HepG2 (cell line): ENCODE measurements at regions not wholly inside any gene's neighbourhood (a gene's known extent, or its start where the extent isn't known, plus 50 kb on each side); places are given as distances from the start of the nearest gene placed in this dataset.

Experiments used
- ATAC-seq: fragments of 200-7000 bp; cut with Tn5 transposase; 3 replicates; pipeline ENCODE4 v1.9.1; 2020; ENCODE audit warnings: mild to moderate bottlenecking, moderate library complexity
- BruUV-seq: library from RNA; stranded (reverse); fragments of 400-500 nt; replicated peaks from 2 replicates; lab custom pipeline; 2021; lab: Mats Ljungman, UMichigan
- CTCF ChIA-PET: fragments of 300-600 bp; formaldehyde crosslinking; extraction: SDS; loops from one replicate; lab custom pipeline; 2021; ENCODE audit warnings: low total read pairs, inconsistent platforms, low intra/inter-chr PET ratio; lab: Yijun Ruan, JAX
- POLR2A ChIA-PET: fragments of 350-600 bp; sonication (Branson Sonifier 250); formaldehyde crosslinking; loops from one replicate; lab custom pipeline; 2020; ENCODE audit warnings: antibody characterized with exemption, inconsistent platforms; lab: Yijun Ruan, JAX
- DNase-seq: peaks from one replicate; pipeline ENCODE4 v3.0.0-alpha.2; 2015; ENCODE audit warnings: low spot score
- FAIRE-seq: peaks from 3 replicates; lab custom pipeline; 2011; peaks lifted over from hg19 to GRCh38; lab: Jason Lieb, UNC
- H2AFZ ChIP-seq: one replicate; pipeline ENCODE4 v1.6.1; 2011; ENCODE audit warnings: low read length, inconsistent platforms
- H3K27ac ChIP-seq: fragments of 300-600 bp; 3 replicates; pipeline ENCODE4 v1.8.0; 2011; ENCODE audit warnings: mixed run types, mild to moderate bottlenecking, mixed read lengths, low read length, inconsistent platforms; ENCODE audit not compliant: insufficient read depth; ENCODE audit errors: extremely low read length
- H3K27me3 ChIP-seq, 2 experiments: fragments of 200-600 bp in 1 of 2; 2 replicates in 1 of 2; 3 replicates in 1 of 2; pipeline versions ENCODE4 v1.6.0 to v1.8.0; 2011; ENCODE audit warnings: low read length in 2 of 2, mild to moderate bottlenecking in 2 of 2, moderate library complexity in 2 of 2, inconsistent platforms in 1 of 2; ENCODE audit not compliant: insufficient read depth in 2 of 2, control insufficient read depth in 1 of 2
- H3K36me3 ChIP-seq, 2 experiments: fragments of 200-600 bp in 1 of 2; replicated peaks in 1 of 2; 2 replicates in 1 of 2; 3 replicates in 1 of 2; pipeline versions ENCODE4 v1.5.1 to v1.8.0; 2011; ENCODE audit warnings: low read length in 2 of 2, inconsistent platforms in 1 of 2; ENCODE audit not compliant: insufficient read depth in 2 of 2, control insufficient read depth in 1 of 2
- H3K4me1 ChIP-seq: 2 replicates; pipeline ENCODE4 v1.5.1; 2012; ENCODE audit warnings: low read length, inconsistent platforms; ENCODE audit not compliant: insufficient read depth
- H3K4me2 ChIP-seq: 2 replicates; pipeline ENCODE4 v1.6.0; 2011; ENCODE audit warnings: low read depth, low read length, inconsistent platforms
- H3K4me3 ChIP-seq, 3 experiments: fragments of 200-600 bp in 1 of 3; sonication (generic), shearing (Covaris generic) in 1 of 3; replicated peaks in 1 of 3; 2 replicates each; pipeline ENCODE4 v1.5.1; 2011 to 2016; ENCODE audit warnings: low read length in 3 of 3, inconsistent platforms in 2 of 3, low read depth in 2 of 3, mild to moderate bottlenecking in 2 of 3, control low read depth in 1 of 3, mixed read lengths in 1 of 3; ENCODE audit not compliant: insufficient read depth in 1 of 3
- H3K79me2 ChIP-seq: one replicate; pipeline ENCODE4 v1.6.1; 2011; ENCODE audit warnings: low read length, inconsistent platforms; ENCODE audit not compliant: insufficient read depth
- H3K9ac ChIP-seq: 2 replicates; pipeline ENCODE4 v1.6.0; 2011; ENCODE audit warnings: mild to moderate bottlenecking, low read depth, low read length, inconsistent platforms; ENCODE audit not compliant: insufficient read depth
- H3K9me3 ChIP-seq: 2 replicates; pipeline ENCODE4 v1.5.1; 2012; ENCODE audit warnings: mild to moderate bottlenecking, low read length
- H4K20me1 ChIP-seq: 2 replicates; pipeline ENCODE4 v1.6.0; 2011; ENCODE audit warnings: inconsistent platforms, mild to moderate bottlenecking, low read length, moderate library complexity; ENCODE audit not compliant: insufficient read depth
- CBX2 ChIP-seq, 2 experiments: fragments of 200-600 bp in 1 of 2; sonication (generic); formaldehyde crosslinking in 1 of 2; IDR thresholded peaks; 2 replicates each; pipeline versions ENCODE4 v1.7.0 to v1.8.1; 2018 to 2022; ENCODE audit warnings: low read depth in 2 of 2, low read length in 1 of 2, mild to moderate bottlenecking in 1 of 2, missing genetic modification reagents in 1 of 2
- CREB3 ChIP-seq: sonication (generic); formaldehyde crosslinking; IDR thresholded peaks from 2 replicates; pipeline ENCODE4 v1.5.0; 2020; ENCODE audit warnings: missing genetic modification reagents
- FOXP1 ChIP-seq, 2 experiments: fragments of 450-650 bp in 1 of 2; IDR thresholded peaks; 2 replicates each; pipeline ENCODE4 v1.6.1; 2017 to 2018; ENCODE audit warnings: antibody characterized with exemption in 1 of 2
- KDM5B ChIP-seq: sonication (generic); formaldehyde crosslinking; IDR thresholded peaks from 2 replicates; pipeline ENCODE4 v1.4.0; 2020; ENCODE audit warnings: missing genetic modification reagents, mild to moderate bottlenecking, borderline replicate concordance
- NCOA2 ChIP-seq: sonication (generic); formaldehyde crosslinking; IDR thresholded peaks from 2 replicates; pipeline ENCODE4 v1.8.0; 2022; ENCODE audit warnings: inconsistent platforms
- REL ChIP-seq: sonication (generic); formaldehyde crosslinking; conservative IDR thresholded peaks from 2 replicates; pipeline ENCODE4 v1.8.0; 2022; ENCODE audit warnings: mild to moderate bottlenecking, missing genetic modification reagents, moderate library complexity
- SATB2 ChIP-seq: sonication (generic); formaldehyde crosslinking; IDR thresholded peaks from 2 replicates; pipeline ENCODE4 v1.5.0; 2020; ENCODE audit warnings: missing genetic modification reagents
- TBX2 ChIP-seq: sonication (generic); formaldehyde crosslinking; IDR thresholded peaks from 2 replicates; pipeline ENCODE4 v1.5.0; 2020; ENCODE audit warnings: missing genetic modification reagents, mild to moderate bottlenecking, borderline replicate concordance
- ZNF333 ChIP-seq: sonication (generic); formaldehyde crosslinking; IDR thresholded peaks from 2 replicates; pipeline ENCODE4 v1.4.0; 2020; ENCODE audit warnings: mild to moderate bottlenecking, missing genetic modification reagents, borderline replicate concordance
- ZNF546 ChIP-seq: sonication (generic); formaldehyde crosslinking; conservative IDR thresholded peaks from 2 replicates; pipeline ENCODE4 v1.8.1; 2023; ENCODE audit warnings: mild to moderate bottlenecking, missing genetic modification reagents
- ZNF562 ChIP-seq: sonication (generic); formaldehyde crosslinking; IDR thresholded peaks from 2 replicates; pipeline ENCODE4 v1.8.0; 2022; ENCODE audit warnings: missing genetic modification reagents, borderline replicate concordance
- ZNF616 ChIP-seq: sonication (generic); formaldehyde crosslinking; IDR thresholded peaks from 2 replicates; pipeline ENCODE4 v1.5.0; 2020; ENCODE audit warnings: low read depth, mild to moderate bottlenecking, missing genetic modification reagents
- ZSCAN30 ChIP-seq: sonication (generic); formaldehyde crosslinking; IDR thresholded peaks from 2 replicates; pipeline ENCODE4 v1.5.0; 2020; ENCODE audit warnings: mild to moderate bottlenecking, missing genetic modification reagents
- ZSCAN9 ChIP-seq: IDR thresholded peaks from 2 replicates; pipeline ENCODE4 v1.6.1; 2016; ENCODE audit warnings: borderline replicate concordance
- WGBS: methylation state at CpG from one replicate; pipeline ENCODE4 v1.1.6; 2017; ENCODE audit warnings: low lambda C conversion rate; 5-methylcytosine and 5-hydroxymethylcytosine counted together
- in situ Hi-C: cut with HindIII; loops from 2 replicates; pipeline ENCODE4 v1.10.0; 2017; ENCODE audit warnings: low pct_unique_long_range_greater_than_20kb; ENCODE audit not compliant: extremely low pct_ligation_motif_present
- intact Hi-C: fragments of 100-400 bp; cut with micrococcal nuclease; formaldehyde crosslinking; loops from one replicate; pipeline ENCODE4 v1.10.0; 2022; ENCODE audit not compliant: unreplicated experiment

- no peaks in the 10 kb centered on the region for H3K36me3 ChIP-seq
- POLR2A ChIA-PET = no interaction called here
- H2AFZ ChIP-seq = no peak overlapping the region
- no peaks in the 10 kb centered on the region for H3K79me2 ChIP-seq
- H3K4me3 ChIP-seq = no peak overlapping the region
- FAIRE-seq (no peak), ATAC-seq (no peak), DNase-seq (no peak)
- CTCF ChIA-PET = no interaction called here
- H3K27ac ChIP-seq = no peak overlapping the region
- no peak overlapping the region for H3K9ac ChIP-seq
- WGBS = 42% methylated on average over 1 of the region's 1 CpG
- peaks cover 0 to 7% of the 10 kb centered on the region in 2 experiments; a peak in 2 of 5 replicates for H3K27me3 ChIP-seq
- TF ChIP-seq ZNF546 (CRISPR knock-in tag) (no peak), SATB2 (no peak), TBX2 (CRISPR knock-in tag) (no peak), ZSCAN9 (CRISPR knock-in tag) (no peak), FOXP1 (IDR thresholded peaks at IDR 0.05) (no peak), FOXP1 (CRISPR knock-in tag; IDR thresholded peaks at IDR 0.05) (no peak), ZNF333 (CRISPR knock-in tag) (no peak), REL (CRISPR knock-in tag) (no peak), CBX2 (IDR thresholded peaks at IDR 0.05; ENCODE audit: low read depth, low read length) (no peak), CBX2 (CRISPR knock-in tag; IDR thresholded peaks at IDR 0.05; ENCODE audit: low read depth) (no peak), ZSCAN30 (CRISPR knock-in tag) (no peak), ZNF616 (CRISPR knock-in tag) (no peak), ZNF562 (CRISPR knock-in tag) (no peak), NCOA2 (CRISPR knock-in tag) (no peak), CREB3 (CRISPR knock-in tag) (no peak), KDM5B (CRISPR knock-in tag) (no peak)
- intact Hi-C loops = no loop called here
- no TSS peak for BruUV-seq
- H3K4me1 ChIP-seq = no peaks in the 10 kb centered on the region
- in situ Hi-C loops = no loop called here
- no peaks in the 10 kb centered on the region for H4K20me1 ChIP-seq
- no peak overlapping the region for H3K4me2 ChIP-seq
- no peaks in the 10 kb centered on the region for H3K9me3 ChIP-seq
Measured at GRCh38 chr11:10996678-10997077, 138.8 kb upstream of the ZBED5 start.
